SK-N-SH (cell line): ENCODE measurements at regions not wholly inside any gene's neighbourhood (a gene's known extent, or its start where the extent isn't known, plus 50 kb on each side); places are given as distances from the start of the nearest gene placed in this dataset.

Experiments
- CTCF ChIA-PET: fragments of 300-600, 350-600 bp; formaldehyde crosslinking; extraction: SDS; loops from one replicate; lab custom pipeline; 2021; lab: Yijun Ruan, JAX
- POLR2A ChIA-PET: fragments of 350-600 bp; sonication (Branson Sonifier 250); formaldehyde crosslinking; extraction: SDS; loops from one replicate; lab custom pipeline; 2020; ENCODE audit warnings: antibody characterized with exemption, inconsistent platforms; lab: Yijun Ruan, JAX
- DNase-seq: peaks from one replicate; pipeline ENCODE4 v3.0.0; 2012
- H2AFZ ChIP-seq: fragments of 200-600 bp; sonication (generic); 2 replicates; pipeline ENCODE4 v1.8.1; 2016; ENCODE audit warnings: antibody characterized with exemption, mild to moderate bottlenecking, low read depth
- H3F3A ChIP-seq: fragments of 200-600 bp; sonication (generic); replicated peaks from 2 replicates; pipeline ENCODE3; 2016; ENCODE audit warnings: antibody characterized with exemption, mild to moderate bottlenecking; ENCODE audit not compliant: insufficient read depth
- H3K27ac ChIP-seq, 2 experiments: fragments of 200-500 bp in 1 of 2; fragments of 200-600 bp in 1 of 2; sonication (Bioruptor generic) in 1 of 2; sonication (generic), shearing (Covaris generic) in 1 of 2; 2 replicates each; pipeline versions ENCODE4 v1.5.1 to v1.6.1; 2014 to 2016; ENCODE audit warnings: low read depth in 2 of 2, inconsistent platforms in 1 of 2, low read length in 1 of 2, mild to moderate bottlenecking in 1 of 2, mixed read lengths in 1 of 2
- H3K27me3 ChIP-seq: fragments of 200-600 bp; sonication (generic), shearing (Covaris generic); 2 replicates; pipeline ENCODE4 v1.6.1; 2016; ENCODE audit warnings: mixed run types; ENCODE audit not compliant: insufficient read depth
- H3K36me3 ChIP-seq, 2 experiments: fragments of 200-500 bp in 1 of 2; fragments of 200-600 bp in 1 of 2; sonication (Bioruptor generic) in 1 of 2; sonication (generic) in 1 of 2; replicated peaks in 1 of 2; 2 replicates each; pipeline versions ENCODE3 to v1.5.1; 2014 to 2016; ENCODE audit warnings: low read length in 1 of 2, mild to moderate bottlenecking in 1 of 2; ENCODE audit not compliant: insufficient read depth in 2 of 2, control insufficient read depth in 1 of 2
- H3K4me1 ChIP-seq, 2 experiments: fragments of 200-500 bp in 1 of 2; fragments of 200-600 bp in 1 of 2; sonication (Bioruptor generic) in 1 of 2; sonication (generic), shearing (Covaris generic) in 1 of 2; 2 replicates each; pipeline versions ENCODE4 v1.5.1 to v1.6.1; 2014 to 2016; ENCODE audit warnings: low read depth in 1 of 2, low read length in 1 of 2, mixed run types in 1 of 2; ENCODE audit not compliant: insufficient read depth in 2 of 2, control insufficient read depth in 1 of 2
- H3K4me2 ChIP-seq: fragments of 200-600 bp; sonication (generic), shearing (Covaris generic); 2 replicates; pipeline ENCODE4 v1.6.1; 2017; ENCODE audit warnings: mixed run types
- H3K4me3 ChIP-seq, 2 experiments: fragments of 200-500 bp in 1 of 2; fragments of 200-600 bp in 1 of 2; sonication (Bioruptor generic) in 1 of 2; sonication (generic), shearing (Covaris generic) in 1 of 2; 2 replicates each; pipeline versions ENCODE4 v1.5.1 to v1.8.1; 2014 to 2016; ENCODE audit warnings: low read depth in 2 of 2, inconsistent platforms in 1 of 2, low read length in 1 of 2, mild to moderate bottlenecking in 1 of 2, mixed read lengths in 1 of 2, moderate library complexity in 1 of 2
- H3K79me2 ChIP-seq: fragments of 200-600 bp; sonication (generic); 2 replicates; pipeline ENCODE4 v1.8.1; 2017; ENCODE audit warnings: mild to moderate bottlenecking; ENCODE audit not compliant: insufficient read depth
- H3K9ac ChIP-seq: fragments of 200-600 bp; sonication (generic); 2 replicates; pipeline ENCODE4 v1.6.1; 2017; ENCODE audit warnings: mixed run types
- H3K9me2 ChIP-seq: fragments of 200-600 bp; sonication (generic); 2 replicates; pipeline ENCODE4 v1.6.1; 2017; ENCODE audit warnings: mixed run types
- H3K9me3 ChIP-seq: fragments of 200-600 bp; sonication (generic); 2 replicates; pipeline ENCODE4 v1.6.1; 2017; ENCODE audit warnings: mixed run types, mild to moderate bottlenecking, moderate library complexity
- H4K20me1 ChIP-seq: fragments of 200-600 bp; sonication (generic); 2 replicates; pipeline ENCODE4 v1.6.1; 2017; ENCODE audit warnings: mild to moderate bottlenecking, mixed run types; ENCODE audit not compliant: insufficient read depth
- ELF1 ChIP-seq: IDR thresholded peaks from 2 replicates; pipeline ENCODE4 v1.4.0; 2012
- EP300 ChIP-seq, 2 experiments: IDR thresholded peaks; 2 replicates each; pipeline versions ENCODE4 v1.4.0 to v1.6.1; 2012; ENCODE audit warnings: borderline replicate concordance in 1 of 2, low read depth in 1 of 2, low read length in 1 of 2
- EZH2phosphoT487 ChIP-seq: fragments of 200-600 bp; sonication (generic); IDR thresholded peaks from 2 replicates; pipeline ENCODE4 v1.6.1; 2017; ENCODE audit warnings: low read depth, mixed run types, mild to moderate bottlenecking, antibody characterized with exemption, moderate library complexity, borderline replicate concordance
- FOSL2 ChIP-seq: IDR thresholded peaks from 2 replicates; pipeline ENCODE4 v1.4.0; 2012; ENCODE audit warnings: low read depth, mild to moderate bottlenecking, moderate library complexity, borderline replicate concordance
- FOXJ3 ChIP-seq: sonication (generic); formaldehyde crosslinking; IDR thresholded peaks from 2 replicates; pipeline ENCODE4 v1.5.1; 2020; ENCODE audit warnings: mild to moderate bottlenecking, missing genetic modification reagents
- GABPA ChIP-seq: IDR thresholded peaks from 2 replicates; pipeline ENCODE4 v1.4.0; 2012; ENCODE audit warnings: low read depth, mild to moderate bottlenecking
- GATA2 ChIP-seq: sonication (generic); formaldehyde crosslinking; IDR thresholded peaks from 2 replicates; pipeline ENCODE4 v1.5.0; 2020; ENCODE audit warnings: mild to moderate bottlenecking, missing genetic modification reagents
- JUND ChIP-seq: IDR thresholded peaks from 2 replicates; pipeline ENCODE4 v1.4.0; 2012
- MAX ChIP-seq: IDR thresholded peaks from 2 replicates; pipeline ENCODE4 v1.4.0; 2012; ENCODE audit warnings: low read depth
- MXI1 ChIP-seq: IDR thresholded peaks from 2 replicates; pipeline ENCODE4 v1.6.1; 2012; ENCODE audit warnings: mild to moderate bottlenecking, low read depth, low read length, improper control_type of control experiment
- NFIC ChIP-seq: IDR thresholded peaks from 2 replicates; pipeline ENCODE4 v1.4.0; 2012; ENCODE audit warnings: borderline replicate concordance
- RAD21 ChIP-seq: IDR thresholded peaks from 2 replicates; pipeline ENCODE4 v1.6.1; 2012; ENCODE audit warnings: mild to moderate bottlenecking, low read length
- RCOR1 ChIP-seq: fragments of 150-350 bp; IDR thresholded peaks from 2 replicates; pipeline ENCODE4 v1.6.1; 2017; ENCODE audit warnings: antibody characterized with exemption, low read length
- RFX5 ChIP-seq: IDR thresholded peaks from 2 replicates; pipeline ENCODE4 v1.6.1; 2012; ENCODE audit warnings: mild to moderate bottlenecking, improper control_type of control experiment, low read length
- SIN3A ChIP-seq: IDR thresholded peaks from 2 replicates; pipeline ENCODE4 v1.6.1; 2012; ENCODE audit warnings: low read depth, mild to moderate bottlenecking, low read length, moderate library complexity, borderline replicate concordance
- SMC3 ChIP-seq: IDR thresholded peaks from 2 replicates; pipeline ENCODE4 v1.6.1; 2012; ENCODE audit warnings: low read depth, low read length, improper control_type of control experiment
- TAF1 ChIP-seq: IDR thresholded peaks from 2 replicates; pipeline ENCODE4 v1.6.1; 2012; ENCODE audit warnings: low read depth, mild to moderate bottlenecking, low read length, moderate library complexity, borderline replicate concordance
- TEAD4 ChIP-seq: IDR thresholded peaks from 2 replicates; pipeline ENCODE4 v1.4.0; 2012; ENCODE audit warnings: mild to moderate bottlenecking, borderline replicate concordance; ENCODE audit not compliant: insufficient read depth
- USF1 ChIP-seq: IDR thresholded peaks from 2 replicates; pipeline ENCODE4 v1.4.0; 2012; ENCODE audit warnings: low read depth, borderline replicate concordance
- WGBS: methylation state at CpG from one replicate; pipeline ENCODE4 v1.1.6; 2017; ENCODE audit warnings: low lambda C conversion rate; 5-methylcytosine and 5-hydroxymethylcytosine counted together
- TF ChIP-seq, protein P1 (sequence below): fragments of 150-350 bp; IDR thresholded peaks from 2 replicates; pipeline ENCODE4 v1.6.1; 2017; ENCODE audit warnings: antibody characterized with exemption, low read length, low read depth, borderline replicate concordance
- TF ChIP-seq, protein P2 (sequence below): IDR thresholded peaks from 2 replicates; pipeline ENCODE4; 2012
- TF ChIP-seq, protein P3 (sequence below): fragments of 150-350 bp; IDR thresholded peaks from 2 replicates; pipeline ENCODE4 v1.6.1; 2016; ENCODE audit warnings: mild to moderate bottlenecking, low read depth, low read length

GRCh38 chr13:34107806-34108205, 289.9 kb downstream of the RFC3 start:
- no peak for DNase-seq
- POLR2A ChIA-PET, result no interaction called here

DNA sequence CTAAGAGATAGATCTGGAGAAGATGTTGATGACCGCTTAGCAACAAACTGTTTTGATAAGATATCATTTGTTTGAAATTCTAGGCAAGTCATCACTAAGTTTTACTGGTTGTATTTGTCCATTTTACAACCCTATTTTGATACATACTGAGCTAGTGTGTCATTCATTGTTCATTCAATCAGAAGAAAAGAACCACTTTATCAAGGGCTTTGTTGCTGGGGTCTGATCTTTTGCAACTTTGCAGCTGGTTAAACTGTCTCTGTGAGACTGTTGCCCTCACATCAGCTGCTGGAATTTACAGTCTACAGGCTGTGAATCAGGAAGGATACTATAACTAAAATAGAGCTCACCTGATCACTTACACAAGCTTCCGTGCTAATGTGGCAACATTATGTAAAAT, 290.5 kb downstream of the RFC3 start:
- no peaks in the 10 kb centered on the region for H3K9me2 ChIP-seq
- no peak overlapping the region for H3K4me2 ChIP-seq
- no peaks in the 10 kb centered on the region for H3K27me3 ChIP-seq
- ChIA-PET POLR2A (no interaction called here), CTCF (no interaction called here)
- H3F3A ChIP-seq, result no peaks in the 10 kb centered on the region
- no peak overlapping the region for H3K27ac ChIP-seq
- H3K79me2 ChIP-seq, result no peaks in the 10 kb centered on the region
- H3K9ac ChIP-seq, result no peak overlapping the region
- H3K36me3 ChIP-seq, result no peaks in the 10 kb centered on the region
- 94% methylated on average over 2 of the region's 2 CpGs for WGBS
- no peak for DNase-seq
- TF ChIP-seq USF1, result no peak
- no peak for TF ChIP-seq SMC3
- no peak for TF ChIP-seq ELF1
- TF ChIP-seq NFIC, result no peak
- no peak for TF ChIP-seq SIN3A
- TF ChIP-seq EP300 (IDR thresholded peaks at IDR 0.05; ENCODE audit: borderline replicate concordance in 1 of 2, low read depth in 1 of 2, low read length in 1 of 2), result no peak
- no peak for TF ChIP-seq FOXJ3 (CRISPR knock-in tag)
- TF ChIP-seq MXI1, result no peak
- no peak for TF ChIP-seq RFX5
- TF ChIP-seq, protein P1, sequence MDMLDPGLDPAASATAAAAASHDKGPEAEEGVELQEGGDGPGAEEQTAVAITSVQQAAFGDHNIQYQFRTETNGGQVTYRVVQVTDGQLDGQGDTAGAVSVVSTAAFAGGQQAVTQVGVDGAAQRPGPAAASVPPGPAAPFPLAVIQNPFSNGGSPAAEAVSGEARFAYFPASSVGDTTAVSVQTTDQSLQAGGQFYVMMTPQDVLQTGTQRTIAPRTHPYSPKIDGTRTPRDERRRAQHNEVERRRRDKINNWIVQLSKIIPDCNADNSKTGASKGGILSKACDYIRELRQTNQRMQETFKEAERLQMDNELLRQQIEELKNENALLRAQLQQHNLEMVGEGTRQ, result no peak
- no peak for TF ChIP-seq GATA2 (CRISPR knock-in tag)
- TF ChIP-seq, protein P2, sequence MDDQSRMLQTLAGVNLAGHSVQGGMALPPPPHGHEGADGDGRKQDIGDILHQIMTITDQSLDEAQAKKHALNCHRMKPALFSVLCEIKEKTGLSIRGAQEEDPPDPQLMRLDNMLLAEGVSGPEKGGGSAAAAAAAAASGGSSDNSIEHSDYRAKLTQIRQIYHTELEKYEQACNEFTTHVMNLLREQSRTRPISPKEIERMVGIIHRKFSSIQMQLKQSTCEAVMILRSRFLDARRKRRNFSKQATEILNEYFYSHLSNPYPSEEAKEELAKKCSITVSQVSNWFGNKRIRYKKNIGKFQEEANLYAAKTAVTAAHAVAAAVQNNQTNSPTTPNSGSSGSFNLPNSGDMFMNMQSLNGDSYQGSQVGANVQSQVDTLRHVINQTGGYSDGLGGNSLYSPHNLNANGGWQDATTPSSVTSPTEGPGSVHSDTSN, result no peak
- TF ChIP-seq RAD21, result no peak
- no peak for TF ChIP-seq GABPA
- no peak for TF ChIP-seq JUND
- TF ChIP-seq TEAD4, result no peak
- no peak for TF ChIP-seq MAX
- TF ChIP-seq, protein P3, sequence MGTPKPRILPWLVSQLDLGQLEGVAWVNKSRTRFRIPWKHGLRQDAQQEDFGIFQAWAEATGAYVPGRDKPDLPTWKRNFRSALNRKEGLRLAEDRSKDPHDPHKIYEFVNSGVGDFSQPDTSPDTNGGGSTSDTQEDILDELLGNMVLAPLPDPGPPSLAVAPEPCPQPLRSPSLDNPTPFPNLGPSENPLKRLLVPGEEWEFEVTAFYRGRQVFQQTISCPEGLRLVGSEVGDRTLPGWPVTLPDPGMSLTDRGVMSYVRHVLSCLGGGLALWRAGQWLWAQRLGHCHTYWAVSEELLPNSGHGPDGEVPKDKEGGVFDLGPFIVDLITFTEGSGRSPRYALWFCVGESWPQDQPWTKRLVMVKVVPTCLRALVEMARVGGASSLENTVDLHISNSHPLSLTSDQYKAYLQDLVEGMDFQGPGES, result no peak
- TF ChIP-seq FOSL2, result no peak
- no peak for TF ChIP-seq RCOR1
- H2AFZ ChIP-seq, result no peak overlapping the region
- H4K20me1 ChIP-seq, result no peaks in the 10 kb centered on the region
- H3K4me3 ChIP-seq, result no peak overlapping the region
- no peaks in the 10 kb centered on the region; the same call in 1 of the 2 replicates for H3K9me3 ChIP-seq
- no peaks in the 10 kb centered on the region for H3K4me1 ChIP-seq

More at GRCh38 chr13:34107806-34108205, 289.9 kb downstream of the RFC3 start:
- Histone ChIP-seq H3K36me3 (no peaks in the 10 kb centered on the region), H3K27ac (no peak overlapping the region), H2AFZ (no peak overlapping the region), H3K9ac (no peak overlapping the region), H3F3A (no peaks in the 10 kb centered on the region), H3K4me1 (no peaks in the 10 kb centered on the region), H3K27me3 (no peaks in the 10 kb centered on the region), H3K4me2 (no peak overlapping the region), H3K79me2 (no peaks in the 10 kb centered on the region), H4K20me1 (no peaks in the 10 kb centered on the region), H3K4me3 (no peak overlapping the region), H3K9me3 (no peaks in the 10 kb centered on the region; the same call in 1 of the 2 replicates), H3K9me2 (no peaks in the 10 kb centered on the region)
- 89% methylated on average over 1 of the region's 1 CpG for WGBS
- CTCF ChIA-PET, result no interaction called here
- TF ChIP-seq RCOR1 (no peak), TEAD4 (no peak), RFX5 (no peak), GABPA (no peak), GATA2 (CRISPR knock-in tag) (no peak), EP300 (IDR thresholded peaks at IDR 0.05; ENCODE audit: borderline replicate concordance in 1 of 2, low read depth in 1 of 2, low read length in 1 of 2) (no peak), TAF1 (no peak), MAX (no peak), SIN3A (no peak), EZH2phosphoT487 (no peak), ELF1 (no peak)
